ENCODE measurements at regions not wholly inside any gene's neighbourhood (a gene's known extent, or its start where the extent isn't known, plus 50 kb on each side); places are given as distances from the start of the nearest gene placed in this dataset.
A peak's percentile ranks its signal among the peaks of the same experiment; 100 is the strongest.
"Not testable (repeated sequence)": the region's sequence is repeated elsewhere in the genome, so short reads cannot be mapped to it uniquely, and the experiment has no call there.

GRCh38 chr13:58991826-58992477, 1171.8 kb downstream of the DIAPH3 start:
- DNase-seq (ENCODE audit: low spot score), result no peak

DNA sequence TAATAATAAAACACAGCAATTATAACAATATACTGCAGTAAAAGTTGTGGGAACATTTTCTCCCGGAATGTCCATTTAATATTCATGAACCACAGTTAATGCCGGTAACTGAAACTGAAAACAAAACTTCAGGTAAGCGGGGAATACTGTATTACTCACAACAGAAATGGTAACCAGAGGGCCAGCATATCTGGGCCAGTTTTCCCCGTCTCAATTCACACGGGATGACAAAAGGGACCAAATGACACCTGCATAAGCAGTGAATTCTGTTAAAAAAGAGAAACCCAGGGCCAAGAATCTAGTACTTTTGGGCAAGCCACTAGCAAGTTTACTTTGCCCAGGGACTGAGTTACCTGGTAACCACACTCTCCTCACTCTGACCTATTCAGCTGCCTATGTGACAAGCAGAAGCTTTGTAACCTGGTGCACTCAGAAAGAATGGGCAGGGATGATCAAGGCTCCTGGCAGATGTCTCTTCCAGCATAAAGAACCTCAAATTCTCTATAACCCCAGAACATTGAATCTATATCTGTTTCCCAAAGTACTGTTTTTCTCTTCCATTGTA, 1171.2 kb downstream of the DIAPH3 start:
- no peak for DNase-seq (ENCODE audit: low spot score)

GRCh38 chr13:58994077-58994476, 1169.7 kb downstream of the DIAPH3 start:
- DNase-seq (ENCODE audit: low spot score), result no peak

GRCh38 chr13:58994777-58995176, 1169.0 kb downstream of the DIAPH3 start:
- peak; percentile 30 for DNase-seq (ENCODE audit: low spot score)

- no peak for DNase-seq (ENCODE audit: low spot score)
These were observed 1165.0 kb downstream of the DIAPH3 start for GRCh38 chr13:58998716-58999115.

DNA sequence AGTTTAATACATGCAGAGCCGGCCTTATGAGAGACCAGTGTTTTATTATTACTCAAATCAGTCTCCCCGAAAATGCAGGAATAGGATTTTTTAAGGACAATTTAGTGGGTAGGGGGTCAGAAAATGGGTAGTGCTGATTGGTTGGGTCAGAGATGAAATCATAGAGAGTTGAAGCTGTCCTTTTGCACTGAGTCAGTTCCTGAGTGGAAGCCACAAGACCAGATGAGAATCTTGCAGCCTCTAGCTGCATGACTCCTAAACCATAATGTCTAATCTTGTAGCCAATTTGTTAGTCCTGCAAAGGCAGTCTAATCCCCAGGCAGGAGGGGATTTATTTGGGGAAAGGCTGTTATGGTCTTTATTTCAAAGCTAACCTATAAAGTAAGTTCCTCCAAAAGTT, 1163.9 kb downstream of the DIAPH3 start:
- DNase-seq (ENCODE audit: low spot score), result no peak

- DNase-seq (ENCODE audit: low spot score), result no peak
These were observed 1163.0 kb downstream of the DIAPH3 start for GRCh38 chr13:59000770-59001169.

DNA sequence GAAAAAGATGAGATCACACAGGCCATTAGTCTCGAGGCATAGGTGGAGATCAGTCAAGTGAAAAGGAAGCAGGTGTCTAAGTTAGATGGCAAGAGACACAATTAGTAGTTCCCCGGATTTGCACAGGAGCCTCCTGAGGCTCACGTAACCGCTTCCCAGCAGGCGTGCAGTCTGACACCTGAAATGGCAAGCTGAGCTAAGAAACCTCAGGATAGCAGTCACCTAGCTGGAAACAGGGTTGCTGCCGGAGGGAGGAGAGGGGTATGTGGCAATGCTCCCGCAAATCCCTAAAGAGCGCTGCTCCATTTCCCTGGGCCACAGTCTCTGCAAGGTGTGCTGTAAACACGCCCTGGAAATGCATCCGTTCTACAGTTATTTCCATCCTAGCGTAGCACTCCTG, 1151.0 kb downstream of the DIAPH3 start:
- peak; percentile 15 for DNase-seq (ENCODE audit: low spot score)

- no peak for DNase-seq (ENCODE audit: low spot score)
These were observed 1147.5 kb downstream of the DIAPH3 start for GRCh38 chr13:59016250-59016649.

DNA sequence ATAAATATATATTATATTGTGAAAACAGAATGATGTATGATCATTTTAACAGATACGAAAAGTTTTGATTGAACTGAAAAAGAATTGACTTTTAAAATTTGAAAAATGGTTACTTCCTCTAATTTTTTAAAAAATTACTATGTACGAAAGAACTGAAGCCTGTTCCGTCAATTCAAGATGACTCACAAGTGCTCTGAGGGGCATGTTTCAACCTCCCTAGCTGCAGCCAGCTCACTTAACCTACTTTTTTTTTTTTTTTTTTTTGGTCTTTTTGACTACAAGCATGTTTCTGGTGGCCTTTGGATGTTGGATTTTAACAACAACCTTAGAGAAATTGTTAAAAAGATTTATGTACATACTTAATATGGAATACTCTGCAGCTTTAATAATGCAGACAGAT, 1139.3 kb downstream of the DIAPH3 start:
- DNase-seq (ENCODE audit: low spot score), result no peak

DNA sequence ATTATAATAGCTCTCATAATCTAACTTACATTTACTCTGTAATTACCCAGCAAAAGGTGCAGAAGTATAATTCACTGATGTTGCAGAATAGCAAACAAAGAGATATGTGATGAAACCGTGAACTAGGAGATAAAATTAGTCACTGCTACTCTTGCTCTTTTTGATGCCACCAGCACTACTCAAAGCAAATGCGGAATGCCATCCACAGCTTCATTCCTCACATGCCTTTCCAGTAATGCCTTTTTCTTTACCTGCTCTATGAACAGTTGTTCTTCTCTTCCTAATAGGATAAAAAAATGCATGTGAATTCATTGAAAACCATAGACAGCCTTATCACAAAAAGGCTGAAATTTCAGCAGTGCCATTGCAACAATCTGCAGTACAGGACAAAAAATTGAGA, 1129.5 kb downstream of the DIAPH3 start:
- no peak for DNase-seq (ENCODE audit: low spot score)

- no peak for DNase-seq (ENCODE audit: low spot score)
These were observed 1124.9 kb downstream of the DIAPH3 start for GRCh38 chr13:59038824-59039223.

DNA sequence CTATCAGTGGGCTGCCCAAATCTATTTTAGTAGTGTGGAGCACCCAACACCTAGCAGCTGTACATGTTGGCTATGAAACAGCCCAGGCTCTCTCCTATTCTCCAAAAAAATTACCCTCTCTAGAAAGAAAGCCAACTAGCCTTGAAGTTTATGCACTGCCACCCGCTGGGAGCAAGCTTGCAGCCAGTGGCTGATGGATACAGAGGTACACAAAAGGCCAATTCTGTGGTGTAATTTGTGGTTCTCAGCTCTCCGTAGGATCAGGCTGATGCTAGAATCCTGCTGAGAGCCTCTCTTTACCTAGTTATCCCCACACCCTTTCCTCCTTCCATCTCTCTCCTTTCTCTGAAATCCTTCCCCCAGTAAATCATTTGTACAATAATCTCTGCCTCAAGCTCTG, 1120.7 kb downstream of the DIAPH3 start:
- DNase-seq (ENCODE audit: low spot score), result no peak

DNA sequence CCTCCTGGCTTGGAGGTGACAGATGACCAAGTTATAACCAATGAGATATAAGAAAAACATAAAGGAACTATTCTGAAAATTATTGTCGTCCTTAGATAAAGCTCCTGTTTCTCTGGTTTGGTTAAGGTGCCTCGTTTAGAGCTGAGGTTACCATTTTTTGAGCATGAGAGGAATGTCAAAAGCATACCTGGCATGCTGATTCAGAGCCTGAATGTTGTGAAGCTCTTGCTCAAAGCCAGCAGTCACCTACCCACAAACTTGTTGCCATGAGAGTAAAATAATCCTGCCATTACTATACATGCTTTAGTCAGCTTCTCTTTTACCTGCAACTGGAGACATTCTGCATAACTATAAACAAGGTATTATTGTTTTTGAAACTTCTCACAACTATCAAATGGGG, 1116.2 kb downstream of the DIAPH3 start:
- no peak for DNase-seq (ENCODE audit: low spot score)

GRCh38 chr13:59061621-59062020, 1102.1 kb downstream of the DIAPH3 start:
- no peak for DNase-seq (ENCODE audit: low spot score)

DNA sequence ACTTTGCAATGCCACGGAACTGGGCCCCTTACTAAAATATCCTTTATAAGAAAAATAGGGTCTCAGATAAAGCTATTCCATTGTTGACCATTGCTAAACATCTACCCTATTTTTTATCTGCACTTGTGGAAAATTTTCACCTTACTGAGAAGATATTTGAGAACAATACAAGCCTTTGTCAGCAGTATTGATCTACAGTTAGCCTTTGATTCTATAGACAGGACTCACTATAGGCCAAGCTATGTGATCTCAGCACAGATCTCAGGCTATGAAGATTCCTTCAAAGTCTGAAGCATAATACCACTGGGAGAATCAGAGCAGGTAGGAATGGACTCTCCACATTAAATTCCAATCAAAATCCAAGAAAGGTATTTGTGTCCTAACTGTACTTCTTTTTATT, 1099.7 kb downstream of the DIAPH3 start:
- no peak for DNase-seq (ENCODE audit: low spot score)

DNA sequence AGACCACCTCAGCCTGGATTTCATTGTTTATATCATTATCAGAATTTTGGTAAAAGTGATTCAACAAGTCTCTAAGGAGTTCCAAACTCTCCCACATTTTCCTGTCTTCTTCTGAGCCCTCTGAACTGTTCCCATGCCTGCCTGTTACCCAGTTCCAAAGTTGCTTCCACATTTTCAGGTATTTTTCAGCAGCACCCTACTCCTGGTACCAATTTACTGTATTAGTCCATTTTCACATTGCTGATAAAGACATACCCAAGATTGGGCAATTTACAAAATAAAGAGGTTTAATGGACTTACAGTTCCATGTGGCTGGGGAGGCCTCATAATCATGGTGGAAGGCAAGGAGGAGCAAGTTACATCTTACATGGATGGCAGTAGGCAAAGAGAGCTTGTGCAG, 1087.3 kb downstream of the DIAPH3 start:
- not testable (repeated sequence) for DNase-seq (ENCODE audit: low spot score)

DNA sequence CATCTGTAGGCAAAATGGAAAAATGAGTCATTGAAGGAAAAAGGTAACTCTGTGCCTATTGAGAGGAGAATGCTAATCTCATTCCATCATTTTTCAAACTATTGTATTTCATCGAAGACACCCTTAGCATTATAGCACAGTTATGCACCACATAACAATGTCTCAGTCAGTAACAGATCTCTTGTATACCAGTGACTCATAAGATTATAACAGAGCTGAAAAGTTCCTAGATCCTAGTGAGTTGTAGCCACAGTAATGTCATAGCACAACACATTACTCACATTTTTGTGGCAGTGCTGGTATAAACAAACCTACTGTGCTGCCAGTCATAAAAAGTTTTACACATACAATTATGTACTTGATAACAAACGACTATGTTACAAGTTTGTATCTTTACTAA, 1077.6 kb downstream of the DIAPH3 start:
- no peak for DNase-seq (ENCODE audit: low spot score)

GRCh38 chr13:59088716-59089115, 1075.0 kb downstream of the DIAPH3 start:
- DNase-seq (ENCODE audit: low spot score), result no peak

GRCh38 chr13:59094181-59094580, 1069.5 kb downstream of the DIAPH3 start:
- no peak for DNase-seq (ENCODE audit: low spot score)

- DNase-seq (ENCODE audit: low spot score), result no peak
These were observed 1064.3 kb downstream of the DIAPH3 start for GRCh38 chr13:59099182-59099974.

GRCh38 chr13:59103004-59103768, 1060.5 kb downstream of the DIAPH3 start:
- no peak for DNase-seq (ENCODE audit: low spot score)

DNA sequence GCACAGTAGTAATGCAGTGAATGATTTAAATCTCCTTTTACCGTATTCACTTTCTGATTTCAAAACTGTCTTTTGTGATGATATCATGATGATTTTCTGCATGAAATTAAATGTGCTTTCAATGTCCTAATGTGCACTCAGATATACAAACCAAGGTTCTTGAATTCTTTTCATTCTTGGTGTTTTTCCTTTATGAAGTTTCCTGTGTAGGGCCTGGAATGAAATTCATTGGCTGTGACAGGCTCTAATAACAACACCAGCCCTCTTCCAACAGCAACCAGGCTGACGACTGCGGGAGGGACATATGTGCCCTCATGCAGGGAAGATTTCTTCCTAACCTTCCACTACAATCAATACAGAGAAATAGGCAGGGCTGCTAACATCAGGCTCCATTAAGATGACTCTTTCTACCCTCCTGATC, 1052.0 kb downstream of the DIAPH3 start:
- DNase-seq (ENCODE audit: low spot score), result no peak

All from D341Med (cell line).